ENCODE measurements at regions not wholly inside any gene's neighbourhood (a gene's known extent, or its start where the extent isn't known, plus 50 kb on each side); places are given as distances from the start of the nearest gene placed in this dataset.

- TF ChIP-seq, protein P1, sequence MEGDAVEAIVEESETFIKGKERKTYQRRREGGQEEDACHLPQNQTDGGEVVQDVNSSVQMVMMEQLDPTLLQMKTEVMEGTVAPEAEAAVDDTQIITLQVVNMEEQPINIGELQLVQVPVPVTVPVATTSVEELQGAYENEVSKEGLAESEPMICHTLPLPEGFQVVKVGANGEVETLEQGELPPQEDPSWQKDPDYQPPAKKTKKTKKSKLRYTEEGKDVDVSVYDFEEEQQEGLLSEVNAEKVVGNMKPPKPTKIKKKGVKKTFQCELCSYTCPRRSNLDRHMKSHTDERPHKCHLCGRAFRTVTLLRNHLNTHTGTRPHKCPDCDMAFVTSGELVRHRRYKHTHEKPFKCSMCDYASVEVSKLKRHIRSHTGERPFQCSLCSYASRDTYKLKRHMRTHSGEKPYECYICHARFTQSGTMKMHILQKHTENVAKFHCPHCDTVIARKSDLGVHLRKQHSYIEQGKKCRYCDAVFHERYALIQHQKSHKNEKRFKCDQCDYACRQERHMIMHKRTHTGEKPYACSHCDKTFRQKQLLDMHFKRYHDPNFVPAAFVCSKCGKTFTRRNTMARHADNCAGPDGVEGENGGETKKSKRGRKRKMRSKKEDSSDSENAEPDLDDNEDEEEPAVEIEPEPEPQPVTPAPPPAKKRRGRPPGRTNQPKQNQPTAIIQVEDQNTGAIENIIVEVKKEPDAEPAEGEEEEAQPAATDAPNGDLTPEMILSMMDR (IDR thresholded peaks at IDR 0.05; ENCODE audit: low read depth, low read length, missing control alignments) = no peak
Measured at GRCh38 chr2:125185691-125186270, 1160.7 kb downstream of the CNTNAP5 start.

GRCh38 chr2:125207431-125207830, 1182.3 kb downstream of the CNTNAP5 start:
- no peak for DNase-seq (ENCODE audit: extremely low read depth, low read depth)
- no peak overlapping the region for H3K4me3 ChIP-seq (replicated peaks; ENCODE audit: low read depth, low read length)
- TF ChIP-seq, protein P1 (IDR thresholded peaks at IDR 0.05; ENCODE audit: low read depth, low read length, missing control alignments) = no peak

More at GRCh38 chr2:125185691-125186270, 1160.7 kb downstream of the CNTNAP5 start:
- DNase-seq (ENCODE audit: extremely low read depth, low read depth) = no peak
- no peak overlapping the region for H3K4me3 ChIP-seq (replicated peaks; ENCODE audit: low read depth, low read length)

- TF ChIP-seq, protein P1 (IDR thresholded peaks at IDR 0.05; ENCODE audit: low read depth, low read length, missing control alignments) = no peak
- H3K4me3 ChIP-seq (replicated peaks; ENCODE audit: low read depth, low read length) = no peak overlapping the region
- DNase-seq (ENCODE audit: extremely low read depth, low read depth) = no peak
Measured at GRCh38 chr2:125216321-125216720, 1191.2 kb downstream of the CNTNAP5 start.

- no peak overlapping the region for H3K4me3 ChIP-seq (replicated peaks; ENCODE audit: low read depth, low read length)
- TF ChIP-seq, protein P1 (IDR thresholded peaks at IDR 0.05; ENCODE audit: low read depth, low read length, missing control alignments) = no peak
- DNase-seq (ENCODE audit: extremely low read depth, low read depth) = no peak
Measured at GRCh38 chr2:125224188-125224587, 1199.1 kb downstream of the CNTNAP5 start.

DNA sequence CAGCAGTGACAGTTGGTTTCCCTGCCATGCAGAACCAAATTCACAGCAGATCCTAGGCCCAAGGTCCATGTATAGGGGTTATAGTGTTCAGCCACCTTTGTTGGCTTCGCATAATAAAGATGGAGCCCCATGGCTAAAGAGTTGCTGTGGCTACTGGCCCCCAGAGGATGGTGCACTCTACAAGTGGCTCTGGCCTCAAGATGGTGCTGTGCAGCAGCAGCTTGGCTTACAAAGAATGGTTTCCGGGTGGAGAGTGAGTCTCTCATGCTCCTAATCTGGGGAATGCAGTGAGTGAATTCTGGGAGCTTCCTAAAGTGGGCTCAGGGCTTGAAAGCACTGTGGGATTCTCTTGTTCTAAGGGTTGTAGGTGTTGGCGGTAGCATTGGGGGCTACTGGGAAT, 1199.7 kb downstream of the CNTNAP5 start:
- H3K4me3 ChIP-seq (replicated peaks; ENCODE audit: low read depth, low read length) = no peak overlapping the region
- TF ChIP-seq, protein P1 (IDR thresholded peaks at IDR 0.05; ENCODE audit: low read depth, low read length, missing control alignments) = no peak
- no peak for DNase-seq (ENCODE audit: extremely low read depth, low read depth)

DNA sequence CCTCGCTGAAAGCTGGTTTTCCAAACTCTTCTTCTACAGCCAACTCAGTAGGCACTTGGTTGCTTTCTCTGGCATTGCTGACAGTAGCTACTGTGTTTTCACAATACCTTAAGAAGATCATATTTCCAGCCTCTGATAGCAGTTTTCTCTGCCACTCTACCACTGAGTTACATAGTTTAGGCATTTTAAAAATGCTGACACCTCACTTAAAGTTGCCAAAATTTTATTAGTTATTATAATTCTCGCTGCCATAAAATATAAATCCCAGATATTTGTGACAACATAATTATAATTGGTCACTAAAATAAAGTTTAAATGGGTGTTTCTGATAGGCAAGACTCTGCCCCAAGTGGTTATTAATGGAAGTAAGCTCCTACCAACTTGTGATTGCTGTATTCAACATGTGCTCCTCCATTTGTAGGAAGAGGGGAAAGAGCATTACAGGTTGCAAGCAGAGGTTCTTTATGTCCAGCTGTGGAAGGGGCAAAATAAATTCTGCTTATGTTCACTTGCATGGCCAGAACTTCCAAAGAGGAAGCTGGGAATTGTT, 1202.8 kb downstream of the CNTNAP5 start:
- no peak overlapping the region for H3K4me3 ChIP-seq (replicated peaks; ENCODE audit: low read depth, low read length)
- DNase-seq (ENCODE audit: extremely low read depth, low read depth) = no peak
- TF ChIP-seq, protein P1 (IDR thresholded peaks at IDR 0.05; ENCODE audit: low read depth, low read length, missing control alignments) = no peak

DNA sequence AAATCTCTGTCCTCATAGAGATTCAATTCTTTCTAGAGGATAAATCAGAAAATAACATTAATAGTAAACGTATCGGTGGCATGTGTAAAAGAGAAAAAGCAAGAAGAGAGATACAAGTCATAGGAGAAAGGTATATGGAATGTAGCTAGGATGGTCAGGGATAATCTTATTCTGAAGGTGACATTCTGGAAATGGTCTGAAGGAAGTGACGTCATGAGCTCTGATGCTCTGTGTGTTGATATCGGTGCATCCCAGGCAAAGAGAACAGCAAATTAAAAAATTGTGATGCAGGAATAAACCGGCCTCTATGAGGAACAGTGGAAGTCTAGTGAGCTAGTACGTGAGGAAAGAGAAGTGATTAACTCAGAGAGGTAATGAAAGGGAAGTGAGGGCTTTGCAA, 1215.8 kb downstream of the CNTNAP5 start:
- H3K4me3 ChIP-seq (replicated peaks; ENCODE audit: low read depth, low read length) = no peak overlapping the region
- TF ChIP-seq, protein P1 (IDR thresholded peaks at IDR 0.05; ENCODE audit: low read depth, low read length, missing control alignments) = no peak
- DNase-seq (ENCODE audit: extremely low read depth, low read depth) = no peak

Measured in HFF-Myc (cell line).